Transverse colon (tissue), 4 donors: ENCODE measurements at regions not wholly inside any gene's neighbourhood (a gene's known extent, or its start where the extent isn't known, plus 50 kb on each side); places are given as distances from the start of the nearest gene placed in this dataset.

Source experiments
- DNase-seq: peaks from one replicate; pipeline ENCODE4 v3.0.0-alpha.2; 2019
- H3K27ac ChIP-seq, 4 donors: fragments of 200-600 bp; sonication (generic); 2 replicates each; pipeline ENCODE4 v1.5.1; 2016 to 2018; ENCODE audit warnings: inconsistent platforms in 4 of 4
- H3K27me3 ChIP-seq: fragments of 200-600 bp; sonication (generic); 2 replicates; pipeline ENCODE4 v1.5.1; 2017; ENCODE audit warnings: inconsistent platforms
- H3K36me3 ChIP-seq, 4 donors: fragments of 200-600 bp; sonication (generic); 2 replicates each; pipeline ENCODE4 v1.5.1; 2017 to 2019; ENCODE audit warnings: inconsistent platforms in 4 of 4
- H3K4me1 ChIP-seq, 4 donors: fragments of 200-600 bp; sonication (generic); 2 replicates each; pipeline ENCODE4 v1.5.1; 2017 to 2020; ENCODE audit warnings: inconsistent platforms in 4 of 4
- H3K4me3 ChIP-seq, 4 donors: fragments of 200-600 bp; sonication (generic); 1 replicate in 1 of 4; 2 replicates in 3 of 4; pipeline versions ENCODE4 v1.5.1 to v1.6.1; 2017 to 2019; ENCODE audit warnings: inconsistent platforms in 4 of 4
- H3K9me3 ChIP-seq, 2 donors: fragments of 200-600 bp; sonication (generic); 2 replicates each; pipeline ENCODE4 v1.5.1; 2017 to 2019; ENCODE audit warnings: inconsistent platforms in 2 of 2
- EP300 ChIP-seq: sonication (generic); formaldehyde crosslinking; IDR thresholded peaks from one replicate; pipeline ENCODE4 v1.6.1; 2017; ENCODE audit warnings: antibody characterized with exemption, low read depth
- POLR2A ChIP-seq: fragments of 450-650 bp; IDR thresholded peaks from one replicate; pipeline ENCODE4 v1.6.1; 2016; ENCODE audit warnings: antibody characterized with exemption, mild to moderate bottlenecking, moderate library complexity
- POLR2AphosphoS5 ChIP-seq, 3 donors: sonication (generic); formaldehyde crosslinking; IDR thresholded peaks; one replicate each; pipeline ENCODE4 v1.6.1; 2016; ENCODE audit warnings: antibody characterized with exemption in 3 of 3
- whole genome bisulfite sequencing, 2 donors: methylation state at CpG; one replicate each; pipeline ENCODE4 v1.1.5; 2018; ENCODE audit warnings: low coverage in 1 of 2; 5-methylcytosine and 5-hydroxymethylcytosine counted together
- in situ Hi-C, 4 donors: fragments of 200-750 bp; cut with MboI; loops; one replicate each; pipeline versions ENCODE4 v1.15.0 to v1.15.1; 2017; ENCODE audit warnings: low sequenced_read_pairs in 3 of 4, low pct_ligation_motif_present in 1 of 4, low pct_unique_long_range_greater_than_20kb in 1 of 4
- intact Hi-C: fragments of 100-400 bp; cut with DNase I; formaldehyde crosslinking; loops from one replicate; pipeline ENCODE4 v1.15.1; 2023; ENCODE audit warnings: low total_unique reads
- TF ChIP-seq, protein P1 (sequence below), 5 experiments: fragments of 200-600 bp in 3 of 5; fragments of 450-650 bp in 2 of 5; sonication (generic) in 3 of 5; IDR thresholded peaks; 1 replicate in 2 of 5; 2 replicates in 3 of 5; pipeline ENCODE4 v1.5.1; 2016 to 2017; ENCODE audit warnings: antibody characterized with exemption in 5 of 5, inconsistent platforms in 3 of 5, mild to moderate bottlenecking in 2 of 5, moderate library complexity in 1 of 5

DNA sequence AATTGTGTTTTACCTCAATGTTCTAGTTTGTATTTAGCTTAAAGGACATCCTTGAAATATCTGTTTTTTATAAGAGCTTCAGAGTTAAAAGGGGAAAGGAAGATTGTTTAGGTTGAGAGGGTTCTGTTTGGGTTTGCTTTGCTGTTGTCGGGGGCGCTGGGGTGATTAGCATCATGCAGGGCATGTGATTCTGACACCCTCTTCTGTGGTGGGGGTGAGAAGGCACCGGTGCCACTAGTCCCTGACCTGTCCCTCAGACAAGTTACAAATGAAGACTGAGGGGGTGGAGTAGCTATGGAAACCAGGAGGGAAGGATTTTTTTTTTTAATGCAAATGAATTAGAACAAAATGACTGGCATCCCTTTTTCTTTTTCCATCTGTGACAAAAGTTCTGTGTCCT, 291.3 kb downstream of the RPAP3 start:
- Histone ChIP-seq H3K27ac (no peak overlapping the region), H3K4me1 (no peaks in the 10 kb centered on the region), H3K4me3 (no peak overlapping the region), H3K9me3 (no peaks in the 10 kb centered on the region), H3K27me3 (no peaks in the 10 kb centered on the region), H3K36me3 (no peaks in the 10 kb centered on the region)
- intact Hi-C loops: no loop called here
- no peak for DNase-seq
- no peak for TF ChIP-seq POLR2A
- TF ChIP-seq EP300: no peak
- TF ChIP-seq, protein P1, sequence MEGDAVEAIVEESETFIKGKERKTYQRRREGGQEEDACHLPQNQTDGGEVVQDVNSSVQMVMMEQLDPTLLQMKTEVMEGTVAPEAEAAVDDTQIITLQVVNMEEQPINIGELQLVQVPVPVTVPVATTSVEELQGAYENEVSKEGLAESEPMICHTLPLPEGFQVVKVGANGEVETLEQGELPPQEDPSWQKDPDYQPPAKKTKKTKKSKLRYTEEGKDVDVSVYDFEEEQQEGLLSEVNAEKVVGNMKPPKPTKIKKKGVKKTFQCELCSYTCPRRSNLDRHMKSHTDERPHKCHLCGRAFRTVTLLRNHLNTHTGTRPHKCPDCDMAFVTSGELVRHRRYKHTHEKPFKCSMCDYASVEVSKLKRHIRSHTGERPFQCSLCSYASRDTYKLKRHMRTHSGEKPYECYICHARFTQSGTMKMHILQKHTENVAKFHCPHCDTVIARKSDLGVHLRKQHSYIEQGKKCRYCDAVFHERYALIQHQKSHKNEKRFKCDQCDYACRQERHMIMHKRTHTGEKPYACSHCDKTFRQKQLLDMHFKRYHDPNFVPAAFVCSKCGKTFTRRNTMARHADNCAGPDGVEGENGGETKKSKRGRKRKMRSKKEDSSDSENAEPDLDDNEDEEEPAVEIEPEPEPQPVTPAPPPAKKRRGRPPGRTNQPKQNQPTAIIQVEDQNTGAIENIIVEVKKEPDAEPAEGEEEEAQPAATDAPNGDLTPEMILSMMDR (IDR thresholded peaks at IDR 0.05): no peak
- TF ChIP-seq POLR2AphosphoS5 (IDR thresholded peaks at IDR 0.05): no peak
- 58 to 80% methylated on average over 1 to 3 of the region's 3 CpGs for WGBS, 2 donors
- in situ Hi-C loops: no loop called here

DNA sequence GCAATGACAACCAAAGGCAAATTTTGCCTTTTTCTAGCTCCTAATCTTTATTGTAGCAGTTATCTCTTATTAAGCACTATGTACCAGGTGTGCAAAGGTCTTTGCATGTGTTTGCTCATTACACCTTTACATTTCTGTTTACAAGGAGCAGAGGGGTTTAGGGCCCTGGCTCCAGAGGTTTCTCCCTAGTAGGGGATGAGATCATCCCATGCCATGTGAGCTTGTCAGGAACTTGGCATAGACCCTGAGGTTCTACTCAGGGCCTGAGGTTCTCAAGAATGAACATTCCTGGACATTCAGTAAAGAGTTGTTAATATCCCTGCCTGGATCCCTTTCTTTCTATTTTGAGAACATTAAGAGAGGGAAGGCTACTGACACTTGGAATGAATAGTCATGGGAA, 292.0 kb downstream of the RPAP3 start:
- no peaks in the 10 kb centered on the region for H3K4me1 ChIP-seq
- H3K27ac ChIP-seq: no peak overlapping the region
- in situ Hi-C loops: no loop called here
- no peaks in the 10 kb centered on the region for H3K9me3 ChIP-seq
- H3K4me3 ChIP-seq: no peak overlapping the region
- no peaks in the 10 kb centered on the region for H3K27me3 ChIP-seq
- no peak for DNase-seq
- no peaks in the 10 kb centered on the region for H3K36me3 ChIP-seq
- intact Hi-C loops: no loop called here
- TF ChIP-seq EP300: no peak
- TF ChIP-seq POLR2AphosphoS5 (IDR thresholded peaks at IDR 0.05): no peak
- TF ChIP-seq POLR2A: no peak
- TF ChIP-seq, protein P1 (IDR thresholded peaks at IDR 0.05): no peak

DNA sequence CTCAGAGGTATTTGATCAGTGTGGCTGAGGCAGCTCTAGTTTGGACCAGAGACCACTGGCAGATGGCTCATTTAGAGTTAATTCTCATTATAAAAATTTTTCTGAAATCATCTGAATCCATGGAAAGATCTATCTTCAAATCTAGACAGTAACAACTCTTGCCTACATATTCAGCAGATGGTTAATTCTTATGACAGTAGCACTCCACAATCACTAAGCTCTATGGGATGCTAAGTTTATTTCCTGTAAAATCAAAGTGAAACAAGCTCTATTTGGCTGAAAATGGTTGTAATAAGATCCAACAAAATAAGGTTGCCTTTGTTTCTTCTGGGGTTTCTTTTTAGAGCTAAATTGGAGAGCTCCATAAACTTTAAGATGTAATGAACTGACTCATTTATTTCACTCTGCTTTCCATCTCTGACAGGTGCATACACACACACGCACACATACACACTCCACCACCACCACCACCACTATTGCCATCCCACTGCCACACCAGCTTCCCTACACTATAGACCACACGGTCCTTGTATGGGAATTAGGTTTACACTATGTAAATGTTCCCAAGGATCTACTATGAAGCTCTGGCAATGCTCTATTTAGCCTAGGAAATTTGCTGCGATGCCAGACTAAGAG, 293.1 kb downstream of the RPAP3 start:
- WGBS, 2 donors: 67 to 88% methylated on average over 1 to 3 of the region's 3 CpGs
- no peaks in the 10 kb centered on the region for H3K36me3 ChIP-seq
- DNase-seq: no peak
- H3K27me3 ChIP-seq: no peaks in the 10 kb centered on the region
- TF ChIP-seq POLR2A (no peak), EP300 (no peak), POLR2AphosphoS5 (IDR thresholded peaks at IDR 0.05) (no peak)
- TF ChIP-seq, protein P1 (IDR thresholded peaks at IDR 0.05): no peak
- intact Hi-C loops (no loop called here), in situ Hi-C loops (no loop called here)
- no peak overlapping the region for H3K4me3 ChIP-seq
- no peaks in the 10 kb centered on the region for H3K9me3 ChIP-seq
- no peaks in the 10 kb centered on the region for H3K4me1 ChIP-seq
- peak overlapping the region in 2 of 4 donors; percentile 2 to 4 for H3K27ac ChIP-seq

DNA sequence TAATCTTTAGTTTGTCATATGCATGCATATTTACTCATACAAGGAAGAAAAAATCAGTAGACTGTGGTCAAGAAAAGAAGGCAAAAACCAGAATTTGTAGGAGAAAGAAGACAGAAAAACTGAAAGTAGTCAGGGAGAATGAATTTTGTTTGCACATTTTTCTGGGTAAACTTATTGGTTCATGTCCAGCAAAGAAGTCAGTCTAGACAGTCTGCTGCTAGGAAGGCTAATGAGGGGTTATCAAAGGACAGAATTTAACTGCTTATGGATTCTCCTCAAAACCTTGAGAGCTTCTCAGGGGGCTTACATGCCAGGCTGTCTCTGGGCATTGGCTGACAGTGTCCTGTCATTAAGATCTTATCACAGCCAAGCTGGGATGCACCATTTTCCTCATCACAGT, 293.9 kb downstream of the RPAP3 start:
- H3K27me3 ChIP-seq: no peaks in the 10 kb centered on the region
- H3K4me3 ChIP-seq: no peak overlapping the region
- intact Hi-C loops: no loop called here
- in situ Hi-C loops: no loop called here
- H3K27ac ChIP-seq: no peak overlapping the region
- no peaks in the 10 kb centered on the region for H3K9me3 ChIP-seq
- TF ChIP-seq POLR2A: no peak
- TF ChIP-seq, protein P1 (IDR thresholded peaks at IDR 0.05): no peak
- TF ChIP-seq EP300: no peak
- TF ChIP-seq POLR2AphosphoS5 (IDR thresholded peaks at IDR 0.05): no peak
- DNase-seq: no peak
- H3K4me1 ChIP-seq: peaks cover 0 to 5% (median 0%) of the 10 kb centered on the region in 4 donors
- no peaks in the 10 kb centered on the region for H3K36me3 ChIP-seq
